NOMO-1 (cell line): ENCODE measurements at regions not wholly inside any gene's neighbourhood (a gene's known extent, or its start where the extent isn't known, plus 50 kb on each side); places are given as distances from the start of the nearest gene placed in this dataset.
"Not testable (repeated sequence)": the region's sequence is repeated elsewhere in the genome, so short reads cannot be mapped to it uniquely, and the experiment has no call there.

Source experiments
- DNase-seq, 2 experiments: peaks; one replicate each; lab custom pipeline; 2025; ENCODE audit not compliant: unreplicated experiment in 2 of 2; lab: John Stamatoyannopoulos, UW

- no peak for DNase-seq
Measured at GRCh38 chr5:4579679-4580078, 560.5 kb upstream of the ADAMTS16 start.

GRCh38 chr5:4580772-4581171 lies 559.4 kb upstream of the ADAMTS16 start:
- DNase-seq, result no peak

- DNase-seq, result no peak
Measured at GRCh38 chr5:4581289-4581688, 558.8 kb upstream of the ADAMTS16 start.

- DNase-seq, result no peak
Measured at GRCh38 chr5:4584982-4585381, 555.1 kb upstream of the ADAMTS16 start.

GRCh38 chr5:4613440-4613839 lies 526.7 kb upstream of the ADAMTS16 start:
- DNase-seq, result no peak

- no peak for DNase-seq
Measured at GRCh38 chr5:4614088-4614487, 526.0 kb upstream of the ADAMTS16 start.

GRCh38 chr5:4615369-4615768 lies 524.8 kb upstream of the ADAMTS16 start:
- DNase-seq, result not testable (repeated sequence)

- no peak for DNase-seq
Measured at GRCh38 chr5:4625206-4625896, 514.8 kb upstream of the ADAMTS16 start.

- no peak for DNase-seq
Measured at GRCh38 chr5:4627131-4627530, 513.0 kb upstream of the ADAMTS16 start.

- DNase-seq, result no peak
Measured at GRCh38 chr5:4627929-4628328, 512.2 kb upstream of the ADAMTS16 start.

- DNase-seq, result no peak
Measured at GRCh38 chr5:4628645-4629385, 511.3 kb upstream of the ADAMTS16 start.

- no peak for DNase-seq
Measured at GRCh38 chr5:4630031-4630430, 510.1 kb upstream of the ADAMTS16 start.

GRCh38 chr5:4634342-4634741 lies 505.8 kb upstream of the ADAMTS16 start:
- DNase-seq, result no peak

- DNase-seq, result no peak
Measured at GRCh38 chr5:4636378-4636777, 503.8 kb upstream of the ADAMTS16 start.

GRCh38 chr5:4639946-4640345 lies 500.2 kb upstream of the ADAMTS16 start:
- no peak for DNase-seq

- no peak for DNase-seq
Measured at GRCh38 chr5:4640795-4641194, 499.3 kb upstream of the ADAMTS16 start.

- no peak for DNase-seq
Measured at GRCh38 chr5:4642525-4642924, 497.6 kb upstream of the ADAMTS16 start.

- DNase-seq, result no peak
Measured at GRCh38 chr5:4643190-4643589, 496.9 kb upstream of the ADAMTS16 start.

GRCh38 chr5:4643960-4644359 lies 496.2 kb upstream of the ADAMTS16 start:
- DNase-seq, result no peak

- no peak for DNase-seq
Measured at GRCh38 chr5:4646715-4647375, 493.3 kb upstream of the ADAMTS16 start.

- no peak for DNase-seq
Measured at GRCh38 chr5:4647955-4648354, 492.2 kb upstream of the ADAMTS16 start.
